ENCODE measurements at regions not wholly inside any gene's neighbourhood (a gene's known extent, or its start where the extent isn't known, plus 50 kb on each side); places are given as distances from the start of the nearest gene placed in this dataset.
"Not testable (repeated sequence)": the region's sequence is repeated elsewhere in the genome, so short reads cannot be mapped to it uniquely, and the experiment has no call there.

DNA sequence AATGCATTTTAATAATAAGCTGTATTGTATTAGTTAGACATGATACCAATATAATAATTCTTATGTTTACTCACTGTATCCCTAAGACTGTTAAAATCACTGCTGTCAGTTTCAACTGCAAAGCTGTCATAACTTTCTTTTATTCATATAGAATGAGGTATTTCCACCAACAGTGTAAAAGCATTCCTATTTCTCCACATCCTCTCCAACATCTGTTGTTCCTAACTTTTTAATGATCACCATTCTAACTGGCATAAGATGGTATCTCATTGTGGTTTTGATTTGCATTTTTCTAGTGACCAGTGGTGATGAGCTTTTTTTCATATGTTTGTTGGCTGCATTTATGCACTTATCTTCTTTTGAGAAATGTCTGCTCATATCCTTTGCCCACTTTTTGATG, 177.6 kb upstream of the MME start:
- not testable (repeated sequence) for DNase-seq (ENCODE audit: low spot score)

DNA sequence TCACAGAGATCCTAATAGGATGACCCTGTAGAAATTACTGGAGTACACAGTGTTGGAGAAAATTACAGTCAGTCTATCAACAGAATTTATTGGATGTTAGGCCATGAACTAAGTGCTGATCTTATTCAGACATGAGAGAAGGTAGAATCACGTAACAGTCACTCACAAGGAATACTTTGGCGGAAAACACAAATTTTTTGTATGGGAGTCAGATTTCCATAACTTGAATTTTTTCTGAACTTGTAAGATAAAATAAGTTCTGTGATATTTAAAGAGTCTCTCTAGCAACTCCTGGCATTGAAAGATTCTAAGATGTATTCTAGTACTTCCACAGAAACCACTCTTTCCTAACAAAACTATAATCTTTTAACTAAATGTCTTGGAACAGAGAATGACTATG, 178.8 kb upstream of the MME start:
- DNase-seq (ENCODE audit: low spot score): no peak

DNA sequence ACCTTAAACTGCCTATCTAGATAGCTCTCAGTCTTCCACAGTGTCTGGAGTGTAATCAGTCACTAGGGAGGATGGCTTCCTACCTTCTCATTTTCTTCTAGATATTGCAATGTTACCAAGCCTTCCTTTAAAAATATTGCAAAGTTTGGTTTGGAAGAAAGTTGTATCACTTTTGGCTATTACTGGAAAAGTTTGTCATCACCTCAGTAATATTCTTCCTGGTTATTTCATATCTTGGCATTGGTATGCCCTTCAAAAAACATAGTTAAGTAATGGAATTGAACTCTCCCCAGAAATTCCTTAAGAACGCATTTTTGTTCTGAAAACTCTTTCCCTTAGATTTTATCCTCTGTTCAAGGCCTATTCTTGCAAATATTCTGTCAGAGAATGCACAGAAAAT, 179.3 kb upstream of the MME start:
- no peak for DNase-seq (ENCODE audit: low spot score)

DNA sequence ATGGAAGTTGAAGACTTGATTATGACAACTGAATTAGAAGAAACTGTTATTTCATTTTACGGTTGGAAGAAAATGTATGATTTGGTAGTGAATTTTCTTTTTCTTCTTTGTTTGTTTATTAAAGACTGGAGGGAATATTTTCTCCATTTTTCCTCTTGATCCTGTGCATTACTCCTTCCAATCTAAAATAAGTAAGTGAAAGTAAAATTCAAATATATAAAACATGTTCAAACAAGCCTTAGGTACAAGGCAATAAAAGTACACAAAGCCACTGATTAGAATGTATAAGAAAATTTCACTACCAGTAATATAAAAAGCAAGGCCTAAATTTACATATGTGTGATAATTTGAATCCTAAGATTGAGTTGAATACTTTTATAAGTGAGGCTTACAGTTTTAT, 181.2 kb upstream of the MME start:
- DNase-seq (ENCODE audit: low spot score): no peak

DNA sequence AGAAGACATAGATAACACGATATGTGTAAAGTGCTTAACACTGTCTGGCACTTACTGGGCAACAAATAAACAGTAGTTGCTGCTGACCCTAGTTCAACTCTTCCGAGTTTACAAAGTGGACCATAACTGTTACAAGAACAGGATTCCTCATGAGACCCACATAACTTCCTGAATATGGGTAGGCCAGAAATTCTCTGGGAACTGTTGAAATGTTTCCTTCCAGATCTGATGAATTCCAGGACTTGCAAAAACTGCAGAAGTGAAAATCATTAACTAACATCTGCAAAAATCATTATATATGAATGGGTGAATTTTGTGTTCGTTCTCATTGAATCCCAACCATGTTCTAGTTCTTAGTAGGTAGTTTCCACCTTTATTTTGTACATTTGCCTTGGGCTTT, 181.7 kb upstream of the MME start:
- no peak for DNase-seq (ENCODE audit: low spot score)

DNA sequence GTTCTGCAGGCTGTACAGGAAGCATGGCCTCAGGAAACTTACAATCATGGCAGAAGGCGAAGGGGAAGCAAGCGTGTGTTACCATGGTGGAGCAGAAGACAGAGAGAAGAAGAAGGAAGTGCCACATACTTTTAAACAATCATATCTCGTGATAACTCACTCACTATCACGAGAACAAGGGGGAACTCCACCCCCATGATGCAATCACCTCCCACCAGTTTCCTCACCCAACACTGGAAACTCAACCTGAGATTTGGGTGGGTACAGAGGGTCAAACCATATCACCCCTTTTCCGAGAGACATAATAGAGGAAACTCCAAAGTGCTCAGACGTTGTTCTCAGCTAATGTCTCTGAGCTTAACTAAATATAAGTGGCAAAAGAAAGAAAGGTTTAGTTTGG, 186.3 kb upstream of the MME start:
- no peak for DNase-seq (ENCODE audit: low spot score)

DNA sequence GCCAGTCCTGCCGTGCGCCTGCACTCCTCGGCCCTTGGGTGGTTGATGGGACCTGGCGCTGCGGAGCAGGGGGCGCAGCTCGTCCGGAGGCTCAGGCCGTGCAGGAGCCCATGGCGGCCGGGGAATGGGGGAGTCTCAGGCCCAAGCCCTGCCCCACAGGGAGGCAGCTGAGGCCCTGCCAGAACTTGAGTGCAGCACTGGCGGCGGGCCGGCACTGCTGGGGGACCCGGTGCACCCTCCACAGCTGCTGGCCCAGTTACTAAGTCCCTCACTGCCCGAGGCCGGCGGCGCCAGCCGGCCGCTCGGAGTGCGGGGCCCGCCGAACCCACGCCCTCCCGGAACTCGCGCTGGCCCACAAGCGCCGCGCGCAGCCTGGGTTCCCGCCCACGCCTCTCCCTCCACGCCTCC, 190.9 kb upstream of the MME start:
- DNase-seq (ENCODE audit: low spot score): no peak

DNA sequence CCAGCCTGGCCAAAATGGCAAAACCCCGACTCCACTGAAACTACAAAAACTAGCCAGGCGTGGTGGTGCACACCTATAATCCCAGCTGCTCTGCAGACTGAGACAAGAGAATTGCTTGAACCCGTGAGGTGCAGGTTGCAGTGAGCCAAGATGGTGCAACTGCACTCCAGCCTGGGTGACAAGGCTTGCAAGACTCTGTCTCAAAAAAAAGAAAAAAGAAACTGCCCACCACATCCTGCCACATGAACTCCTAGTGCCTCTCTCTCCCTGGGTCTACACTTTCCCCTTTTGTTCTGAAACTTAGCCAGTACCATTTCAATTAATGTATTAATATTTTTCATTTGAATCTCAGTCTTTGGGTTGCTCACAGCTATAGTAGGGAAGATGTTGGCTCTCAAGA, 192.2 kb upstream of the MME start:
- no peak for DNase-seq (ENCODE audit: low spot score)

DNA sequence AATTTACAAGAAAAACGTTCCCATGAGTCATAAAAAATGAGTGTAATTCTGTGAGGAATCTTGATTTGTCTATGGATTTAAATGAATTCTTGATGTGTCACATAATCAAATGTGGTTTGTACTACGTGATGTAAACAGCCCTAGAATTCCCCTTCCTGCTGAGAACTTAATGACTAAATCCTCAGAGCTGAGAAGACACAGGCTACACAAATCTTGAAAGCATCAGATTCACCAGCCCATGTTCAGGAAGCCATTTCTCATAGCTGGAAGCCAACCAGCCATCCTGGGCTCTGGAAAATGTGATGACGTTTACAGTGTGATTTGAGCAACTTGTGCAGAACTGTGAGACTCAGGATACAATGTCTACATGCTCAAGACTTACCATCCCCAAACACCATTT, 193.7 kb upstream of the MME start:
- peak; percentile 86 for DNase-seq (ENCODE audit: low spot score)

DNA sequence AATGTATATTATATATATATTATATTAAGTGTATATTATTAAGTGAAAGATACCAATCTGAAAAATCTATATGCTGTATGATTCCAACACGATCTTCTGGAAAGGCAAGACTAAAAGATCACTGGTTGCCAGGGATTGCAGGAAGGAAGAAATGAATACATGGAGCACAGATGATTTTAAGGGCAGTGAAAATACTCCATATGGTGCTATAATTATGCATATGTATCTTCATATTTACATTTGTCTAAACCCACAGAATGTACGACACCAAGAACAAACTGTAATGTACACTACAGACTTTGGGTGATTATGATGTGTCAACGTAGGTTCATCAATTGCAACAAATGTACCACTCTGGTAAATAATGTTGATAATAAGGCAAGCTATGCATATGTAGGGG, 194.7 kb upstream of the MME start:
- DNase-seq (ENCODE audit: low spot score): no peak

DNA sequence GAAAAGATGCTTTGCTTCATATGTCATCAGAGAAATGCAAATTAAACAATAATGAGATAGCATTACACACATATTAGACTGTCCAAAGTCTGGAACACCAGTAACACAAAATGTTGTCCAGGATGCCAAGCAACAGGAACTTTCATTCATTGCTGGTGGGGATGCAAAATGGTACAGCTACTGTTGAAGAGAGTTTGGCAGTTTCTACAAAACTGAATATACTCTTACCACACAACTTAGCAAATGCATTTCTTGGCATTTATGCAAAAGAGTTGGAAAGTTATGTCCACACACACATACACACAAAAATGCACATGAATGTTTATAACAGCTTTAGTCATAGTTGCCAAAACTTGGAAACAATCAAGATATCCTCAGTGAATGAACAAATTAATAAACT, 195.2 kb upstream of the MME start:
- DNase-seq (ENCODE audit: low spot score): no peak

DNA sequence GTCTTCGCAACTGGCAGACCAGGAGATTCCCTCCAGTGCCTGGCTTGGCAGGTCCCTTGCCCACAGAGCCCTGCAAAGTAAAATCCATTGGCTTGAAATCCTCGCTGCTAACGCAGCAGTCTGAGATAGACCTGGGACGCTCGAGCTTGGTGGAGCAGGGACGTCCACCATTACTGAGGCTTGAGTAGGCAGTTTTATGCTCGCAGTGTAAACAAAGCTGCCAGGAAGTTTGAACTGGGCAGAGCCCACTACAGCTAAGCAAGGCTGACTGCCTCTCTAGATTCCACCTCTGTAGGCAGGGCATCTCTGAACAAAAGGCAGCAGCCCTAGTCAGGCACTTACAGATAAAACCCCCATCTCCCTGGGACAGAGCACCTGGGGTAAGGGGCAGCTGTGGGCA, 205.0 kb upstream of the MME start:
- no peak for DNase-seq (ENCODE audit: low spot score)

DNA sequence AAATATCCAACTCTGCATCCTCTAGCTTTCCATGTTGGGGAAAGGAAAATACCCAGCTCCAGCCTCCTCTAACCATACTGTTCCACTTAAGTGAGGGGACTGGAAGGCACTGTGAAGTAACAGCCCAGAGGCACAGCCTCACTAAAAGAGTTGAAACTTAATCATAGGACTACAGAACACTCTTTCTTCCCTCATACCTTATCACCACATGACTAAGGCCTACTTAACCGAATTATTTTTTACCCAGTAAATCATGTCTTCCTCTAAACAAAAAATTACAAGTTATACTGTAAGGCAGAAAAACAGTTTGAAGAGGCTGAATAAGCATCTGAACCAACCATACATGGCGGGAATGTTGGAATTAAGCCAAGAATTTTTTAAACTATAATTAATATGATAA, 207.4 kb upstream of the MME start:
- DNase-seq (ENCODE audit: low spot score): no peak

DNA sequence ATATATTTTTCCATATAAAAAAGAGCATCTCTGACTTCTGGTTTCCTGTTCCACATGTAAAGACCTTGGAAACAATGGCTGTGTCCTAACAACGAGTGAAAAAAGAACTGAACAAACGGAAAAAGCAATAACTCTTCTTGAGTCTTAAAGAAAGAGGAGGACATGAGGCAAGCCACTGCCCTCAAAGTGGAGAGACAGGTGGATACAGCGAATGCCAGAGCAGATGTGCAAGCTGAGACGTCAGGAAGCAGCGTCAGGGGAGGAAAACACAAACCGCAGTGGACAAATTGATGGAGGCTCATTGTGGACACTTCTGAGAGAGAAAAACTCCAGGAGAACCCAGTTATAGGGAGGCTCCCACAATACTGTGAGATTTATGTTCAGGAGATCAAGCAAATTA, 208.0 kb upstream of the MME start:
- DNase-seq (ENCODE audit: low spot score): no peak

DNA sequence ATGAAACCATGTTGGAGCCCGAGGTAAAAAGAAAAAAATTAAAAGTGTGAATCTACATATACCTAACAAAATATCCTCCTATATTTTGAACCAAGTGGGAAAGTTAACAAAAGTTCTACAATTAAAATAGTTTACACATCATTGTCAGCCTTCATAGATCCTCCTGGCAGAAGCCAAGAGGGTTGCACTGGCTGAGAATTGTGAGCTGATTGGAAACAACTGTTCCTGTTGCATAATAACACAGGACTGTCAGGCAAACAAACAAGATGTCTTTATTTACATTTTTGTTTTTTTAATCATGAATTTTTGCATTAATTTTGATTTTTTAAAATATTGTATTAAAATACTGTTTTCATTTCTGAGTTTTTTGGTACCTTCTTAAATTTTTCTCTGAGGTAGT, 215.2 kb upstream of the MME start:
- peak; percentile 38 for DNase-seq (ENCODE audit: low spot score)

DNA sequence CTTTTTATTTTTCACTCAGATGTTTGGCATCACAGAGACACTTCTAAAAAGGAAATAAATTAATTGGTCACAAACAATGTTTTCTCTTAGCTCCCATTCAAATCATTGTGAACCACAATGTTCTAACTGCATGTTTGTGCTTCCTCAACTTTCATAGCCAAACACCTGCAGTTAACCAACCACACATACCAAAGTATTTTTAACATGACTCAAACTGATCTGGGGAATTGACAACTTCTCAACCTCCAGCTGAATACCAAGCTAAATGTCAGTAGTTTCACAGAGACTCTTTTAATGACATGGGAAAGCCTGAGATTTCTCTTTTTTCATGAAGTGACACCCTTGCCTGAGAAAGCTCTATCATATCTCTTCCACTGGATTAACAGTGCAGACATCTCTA, 217.9 kb upstream of the MME start:
- peak; percentile 18 for DNase-seq (ENCODE audit: low spot score)

DNA sequence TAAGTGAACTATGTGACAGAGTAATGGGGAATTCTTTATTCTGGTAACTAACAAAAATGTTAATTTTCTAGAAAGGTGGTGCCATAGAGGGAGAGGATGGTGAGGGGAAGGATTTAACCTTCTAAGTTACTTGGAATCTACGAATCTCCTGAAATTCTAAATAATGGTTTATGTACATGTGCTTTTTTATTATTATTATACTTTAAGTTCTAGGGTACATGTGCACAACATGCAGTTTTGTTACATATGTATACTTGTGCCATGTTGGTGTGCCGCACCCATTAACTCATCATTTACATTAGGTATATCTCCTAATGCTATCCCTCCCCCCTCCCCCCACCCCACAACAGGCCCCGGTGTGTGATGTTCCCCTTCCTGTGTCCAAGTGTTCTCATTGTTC, 227.1 kb upstream of the MME start:
- not testable (repeated sequence) for DNase-seq (ENCODE audit: low spot score)

DNA sequence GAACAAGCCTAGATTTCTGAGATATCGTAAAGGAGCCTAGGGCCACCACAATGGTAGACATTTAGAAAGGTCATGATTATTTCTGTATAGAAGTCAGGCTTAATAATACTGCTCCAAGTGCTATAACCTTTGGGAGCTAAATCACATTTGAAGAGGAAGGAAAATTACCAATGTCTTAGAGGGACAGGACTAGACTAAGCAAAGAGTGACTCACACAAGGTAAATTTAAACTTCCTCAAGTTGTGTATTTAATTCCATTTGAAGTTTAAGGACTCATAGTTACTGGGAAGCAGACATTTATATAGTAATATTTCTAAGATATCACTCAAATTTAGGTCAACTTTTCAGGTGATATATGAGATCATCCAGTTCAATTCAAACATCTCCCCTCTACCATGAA, 227.6 kb upstream of the MME start:
- no peak for DNase-seq (ENCODE audit: low spot score)

DNA sequence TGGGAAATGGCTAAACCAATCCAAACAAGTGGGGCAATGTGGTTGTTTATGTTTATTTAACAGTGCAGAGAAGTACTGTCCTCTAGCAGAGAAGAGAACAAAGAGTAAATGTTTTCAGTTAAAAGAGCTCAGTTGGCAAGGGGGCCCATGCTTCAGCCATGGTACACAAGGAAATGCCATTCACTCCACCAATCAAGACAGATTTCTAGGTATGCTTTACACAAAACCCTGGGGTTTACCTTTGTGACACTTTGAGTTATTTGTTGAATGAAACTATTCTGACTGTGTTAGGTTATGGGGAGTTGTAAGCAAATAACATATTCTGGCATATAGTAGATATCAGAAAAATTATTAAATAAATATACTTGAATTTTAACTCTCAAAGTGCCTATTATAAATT, 228.5 kb upstream of the MME start:
- DNase-seq (ENCODE audit: low spot score): no peak

DNA sequence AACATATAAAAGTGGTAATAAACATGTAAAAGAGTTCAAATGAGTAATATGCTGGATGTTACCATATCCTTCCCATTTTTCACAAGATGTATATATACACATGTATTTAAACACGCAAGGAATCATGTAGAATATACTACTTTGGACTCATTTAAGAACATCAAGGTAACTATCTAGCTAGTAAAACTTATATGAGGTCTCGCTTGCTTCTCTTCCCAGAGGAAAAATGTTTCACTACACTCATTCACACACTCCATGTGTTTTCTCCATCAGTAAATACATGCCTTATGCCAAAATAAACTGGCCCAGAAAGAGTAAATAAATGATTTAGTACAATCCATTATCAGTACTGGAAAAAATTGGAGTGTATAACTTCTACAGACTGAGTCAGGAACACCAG, 229.2 kb upstream of the MME start:
- no peak for DNase-seq (ENCODE audit: low spot score)

DNA sequence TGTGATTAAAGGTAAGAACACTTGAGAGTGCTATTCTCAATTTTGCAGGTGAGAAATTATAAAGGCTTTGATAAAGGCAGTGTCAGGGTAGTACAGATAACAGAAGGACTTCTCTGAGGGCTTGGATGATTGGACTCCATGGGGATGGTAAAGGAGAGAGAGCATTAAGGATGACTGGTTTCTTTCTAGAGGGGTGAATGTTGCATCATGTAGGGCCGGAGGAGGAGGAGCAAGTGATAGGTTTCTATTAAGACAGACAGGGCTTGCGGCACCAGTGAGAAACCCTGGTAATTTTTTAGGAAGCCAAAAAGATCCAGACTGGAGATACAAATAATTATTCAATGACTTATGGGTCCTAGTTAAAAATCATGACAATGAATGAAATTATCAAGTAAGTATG, 230.7 kb upstream of the MME start:
- no peak for DNase-seq (ENCODE audit: low spot score)

DNA sequence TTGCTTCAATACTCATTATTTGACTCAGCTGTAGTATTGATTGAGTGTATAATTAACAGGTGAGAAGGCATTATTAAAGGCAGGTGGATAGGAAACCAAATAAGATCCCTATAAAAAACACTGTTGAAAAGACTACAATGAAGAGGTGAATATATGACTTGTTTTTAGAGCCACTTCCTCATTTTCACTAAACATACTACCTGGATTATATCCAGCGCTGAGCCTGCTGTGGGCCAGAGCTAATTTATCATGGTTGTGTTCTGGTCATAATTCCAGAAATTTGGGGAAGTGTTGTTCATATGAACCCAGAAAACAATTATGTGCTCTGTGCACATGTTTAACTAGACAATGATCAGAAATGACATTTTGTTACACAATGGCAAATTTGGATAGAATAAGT, 235.3 kb upstream of the MME start:
- no peak for DNase-seq (ENCODE audit: low spot score)

DNA sequence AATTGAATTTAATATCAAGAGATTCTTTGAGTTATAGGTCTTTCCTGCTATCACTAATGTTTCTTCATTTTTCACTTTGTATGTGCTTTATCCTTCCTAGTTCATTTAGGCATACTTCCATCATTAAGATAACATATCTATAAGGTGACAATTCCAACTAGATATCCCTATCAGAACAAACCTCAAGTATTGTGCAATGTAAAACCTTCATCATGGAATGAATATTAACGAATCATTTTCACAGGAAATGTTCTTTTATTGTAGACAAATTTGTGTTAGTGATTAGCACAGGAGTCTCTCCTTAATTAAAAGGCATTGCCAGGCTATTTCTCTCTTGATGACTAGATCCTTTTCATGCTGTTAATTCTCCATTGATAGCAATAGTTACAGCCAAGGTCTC, 236.5 kb upstream of the MME start:
- no peak for DNase-seq (ENCODE audit: low spot score)

DNA sequence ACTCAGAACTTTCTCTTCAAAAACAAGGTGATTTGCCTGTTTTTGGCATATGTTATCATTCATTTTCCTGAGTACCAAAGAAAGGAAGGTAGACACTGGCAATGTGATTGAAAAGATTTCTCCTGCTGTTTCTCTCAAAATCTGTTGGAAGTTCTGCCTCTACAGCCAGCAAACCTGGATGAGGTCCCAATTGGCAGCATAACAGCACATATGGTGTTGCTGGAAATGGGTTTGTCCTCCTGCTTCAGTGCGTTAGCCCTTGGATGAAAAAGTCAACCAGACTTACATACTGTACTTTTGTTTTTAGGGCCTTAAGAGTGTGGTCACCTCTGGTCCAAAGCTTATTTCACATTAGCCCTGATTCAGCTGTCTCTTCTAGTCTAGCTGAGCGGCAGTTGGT, 237.6 kb upstream of the MME start:
- DNase-seq (ENCODE audit: low spot score): no peak

DNA sequence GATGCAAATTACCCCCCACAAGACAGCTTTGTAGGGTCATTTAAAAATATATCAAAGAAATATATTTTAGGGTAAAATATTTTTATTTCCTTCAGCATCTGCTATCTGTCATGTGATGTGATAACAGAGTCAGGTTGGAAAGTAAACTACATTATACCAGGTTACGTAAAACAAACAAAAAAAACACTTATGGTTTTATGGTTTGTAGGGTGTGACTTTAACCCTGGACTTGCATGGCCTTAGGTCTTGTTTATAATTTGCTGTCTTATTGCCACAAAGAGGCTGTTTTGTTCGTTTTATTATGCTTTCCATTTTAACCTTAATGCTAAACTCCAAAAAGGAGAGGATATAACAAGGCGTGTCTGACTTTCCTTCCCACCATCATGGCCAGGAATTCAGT, 244.5 kb upstream of the MME start:
- no peak for DNase-seq (ENCODE audit: low spot score)

DNA sequence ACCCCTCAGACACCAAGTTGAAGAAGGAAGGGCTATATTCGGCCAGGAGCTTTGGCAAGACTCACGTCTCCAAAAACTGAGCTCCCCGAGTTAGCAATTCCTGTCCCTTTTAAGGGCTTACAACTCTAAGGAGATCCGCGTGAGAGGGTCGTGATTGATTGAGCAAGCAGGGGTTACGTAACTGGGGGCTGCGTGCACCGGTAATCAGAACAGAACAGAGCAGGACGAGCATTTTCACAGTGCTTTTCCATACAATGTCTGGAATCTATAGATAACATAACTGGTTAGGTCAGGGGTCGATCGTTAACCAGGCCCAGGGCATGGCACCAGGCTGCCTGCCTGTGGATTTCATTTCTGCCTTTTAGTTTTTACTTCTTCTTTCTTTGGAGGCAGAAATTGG, 245.3 kb upstream of the MME start:
- DNase-seq (ENCODE audit: low spot score): not testable (repeated sequence)

All from GM03348 (cell line).